ENCODE measurements at regions not wholly inside any gene's neighbourhood (a gene's known extent, or its start where the extent isn't known, plus 50 kb on each side); places are given as distances from the start of the nearest gene placed in this dataset.

DNA sequence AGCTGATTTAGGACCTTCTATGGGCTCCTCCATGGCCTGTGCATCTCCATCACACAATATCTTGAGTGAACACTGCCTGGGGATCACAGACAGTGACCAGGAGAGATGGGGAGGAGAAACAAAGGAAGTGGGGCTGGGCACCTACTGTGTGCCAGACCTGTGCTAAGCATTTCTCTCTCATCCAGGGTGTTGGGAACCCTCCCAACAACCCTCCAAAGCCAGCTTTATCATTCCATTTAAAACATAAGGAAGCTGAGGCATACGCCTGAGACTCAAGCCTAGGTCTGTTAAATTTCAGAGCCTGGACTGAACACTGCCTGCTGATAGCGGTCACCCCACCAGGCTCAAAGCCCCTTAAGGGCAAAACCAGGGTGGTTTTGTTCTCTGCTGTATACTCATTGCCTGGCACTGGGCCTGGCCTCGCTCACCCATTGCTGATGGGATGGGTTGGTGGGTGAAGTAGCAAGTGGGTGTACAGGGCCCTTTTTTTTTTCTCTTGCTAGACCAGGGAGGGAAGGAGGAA is 130.1 kb downstream of the MN1 start:
- no peak for TF ChIP-seq POLR2AphosphoS5 (IDR thresholded peaks at IDR 0.05; ENCODE audit: low read depth, low read length)
- TF ChIP-seq SIN3A (IDR thresholded peaks at IDR 0.05; ENCODE audit: borderline replicate concordance, insufficient read depth, low read length) = no peak
- no peak for TF ChIP-seq TAF1 (IDR thresholded peaks at IDR 0.05; ENCODE audit: borderline replicate concordance, insufficient read depth, low read length)
- TF ChIP-seq, protein P1, sequence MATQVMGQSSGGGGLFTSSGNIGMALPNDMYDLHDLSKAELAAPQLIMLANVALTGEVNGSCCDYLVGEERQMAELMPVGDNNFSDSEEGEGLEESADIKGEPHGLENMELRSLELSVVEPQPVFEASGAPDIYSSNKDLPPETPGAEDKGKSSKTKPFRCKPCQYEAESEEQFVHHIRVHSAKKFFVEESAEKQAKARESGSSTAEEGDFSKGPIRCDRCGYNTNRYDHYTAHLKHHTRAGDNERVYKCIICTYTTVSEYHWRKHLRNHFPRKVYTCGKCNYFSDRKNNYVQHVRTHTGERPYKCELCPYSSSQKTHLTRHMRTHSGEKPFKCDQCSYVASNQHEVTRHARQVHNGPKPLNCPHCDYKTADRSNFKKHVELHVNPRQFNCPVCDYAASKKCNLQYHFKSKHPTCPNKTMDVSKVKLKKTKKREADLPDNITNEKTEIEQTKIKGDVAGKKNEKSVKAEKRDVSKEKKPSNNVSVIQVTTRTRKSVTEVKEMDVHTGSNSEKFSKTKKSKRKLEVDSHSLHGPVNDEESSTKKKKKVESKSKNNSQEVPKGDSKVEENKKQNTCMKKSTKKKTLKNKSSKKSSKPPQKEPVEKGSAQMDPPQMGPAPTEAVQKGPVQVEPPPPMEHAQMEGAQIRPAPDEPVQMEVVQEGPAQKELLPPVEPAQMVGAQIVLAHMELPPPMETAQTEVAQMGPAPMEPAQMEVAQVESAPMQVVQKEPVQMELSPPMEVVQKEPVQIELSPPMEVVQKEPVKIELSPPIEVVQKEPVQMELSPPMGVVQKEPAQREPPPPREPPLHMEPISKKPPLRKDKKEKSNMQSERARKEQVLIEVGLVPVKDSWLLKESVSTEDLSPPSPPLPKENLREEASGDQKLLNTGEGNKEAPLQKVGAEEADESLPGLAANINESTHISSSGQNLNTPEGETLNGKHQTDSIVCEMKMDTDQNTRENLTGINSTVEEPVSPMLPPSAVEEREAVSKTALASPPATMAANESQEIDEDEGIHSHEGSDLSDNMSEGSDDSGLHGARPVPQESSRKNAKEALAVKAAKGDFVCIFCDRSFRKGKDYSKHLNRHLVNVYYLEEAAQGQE (IDR thresholded peaks at IDR 0.05; ENCODE audit: insufficient read depth in 1 of 2, low read depth in 2 of 2, low read length in 2 of 2) = no peak
- TF ChIP-seq FOXP2 (optimal IDR thresholded peaks at IDR 0.05; ENCODE audit: borderline replicate concordance, extremely low read depth, extremely low read length, insufficient read depth) = no peak

Data from PFSK-1 (cell line).